ENCODE measurements at regions not wholly inside any gene's neighbourhood (a gene's known extent, or its start where the extent isn't known, plus 50 kb on each side); places are given as distances from the start of the nearest gene placed in this dataset.
"Not testable (repeated sequence)": the region's sequence is repeated elsewhere in the genome, so short reads cannot be mapped to it uniquely, and the experiment has no call there.

- not testable (repeated sequence) for TF ChIP-seq CTCF (conservative IDR thresholded peaks at IDR 0.05; ENCODE audit: low read length); EZH2phosphoT487 (IDR thresholded peaks at IDR 0.05; ENCODE audit: borderline replicate concordance, low read depth, low read length)
Observed at GRCh38 chr12:97723801-97724200, 261.2 kb downstream of the RMST start.
